ENCODE measurements at regions not wholly inside any gene's neighbourhood (a gene's known extent, or its start where the extent isn't known, plus 50 kb on each side); places are given as distances from the start of the nearest gene placed in this dataset.

- no peak overlapping the region for H3K27ac ChIP-seq (ENCODE audit: low read depth in 1 of 2, low read length in 2 of 2)
- no peaks in the 10 kb centered on the region for H3K27me3 ChIP-seq (ENCODE audit: control insufficient read depth in 2 of 2, insufficient read depth in 2 of 2, low read length in 2 of 2)
- peaks cover 0 to 7% of the 10 kb centered on the region in 2 donors for H3K4me1 ChIP-seq (ENCODE audit: control insufficient read depth in 1 of 2, insufficient read depth in 2 of 2, low read length in 2 of 2)
- TF ChIP-seq CTCF (IDR thresholded peaks at IDR 0.05), result no peak
- H3K36me3 ChIP-seq (replicated peaks in 1 of 2; ENCODE audit: control insufficient read depth in 1 of 2, insufficient read depth in 2 of 2, low read length in 2 of 2), result no peaks in the 10 kb centered on the region
- peaks cover 0 to 9% (median 3%) of the 10 kb centered on the region in 7 donors for H3K9me3 Mint-ChIP-seq
- H3K79me2 ChIP-seq (ENCODE audit: insufficient read depth, low read length), result no peaks in the 10 kb centered on the region
- no peaks in the 10 kb centered on the region for H4K20me1 ChIP-seq (ENCODE audit: insufficient read depth, low read length)
- no peak overlapping the region for H3K27ac Mint-ChIP-seq
- H3K4me2 ChIP-seq (replicated peaks; ENCODE audit: extremely low read depth, low read length, poor library complexity, severe bottlenecking), result no peak overlapping the region
- no CpG with 5 or more reads among the region's 3 CpGs for WGBS (ENCODE audit: insufficient coverage)
- DNase-seq, result no peak
- intact Hi-C loops (cut with micrococcal nuclease), result no loop called here
- no peak overlapping the region for H3K4me3 ChIP-seq (replicated peaks in 1 of 3; ENCODE audit: low read depth in 2 of 3, low read length in 3 of 3)
- H3K4me1 Mint-ChIP-seq, result peaks cover 8% of the 10 kb centered on the region
- no peak overlapping the region for H3K4me3 Mint-ChIP-seq
- no peak overlapping the region for H2AFZ ChIP-seq (ENCODE audit: insufficient read depth, low read depth, low read length, poor library complexity, severe bottlenecking)
- no peaks in the 10 kb centered on the region for H3K9me3 ChIP-seq (replicated peaks in 1 of 2; ENCODE audit: control insufficient read depth in 1 of 2, insufficient read depth in 1 of 2, low read length in 2 of 2)
- no peaks in the 10 kb centered on the region for H3K36me3 Mint-ChIP-seq
- H3K9ac ChIP-seq (ENCODE audit: insufficient read depth, low read length, poor library complexity, severe bottlenecking), result no peak overlapping the region
- H3K27me3 Mint-ChIP-seq (ENCODE audit: low read depth in 3 of 3), result peaks cover 0 to 4% (median 1%) of the 10 kb centered on the region in 3 donors
These were observed 156.1 kb downstream of the PMP22 start for GRCh38 chr17:15108992-15109391.

GRCh38 chr17:15106540-15106939 is 158.6 kb downstream of the PMP22 start:
- Mint-ChIP-seq H3K36me3 (no peaks in the 10 kb centered on the region), H3K4me3 (no peak overlapping the region), H3K27me3 (ENCODE audit: low read depth in 3 of 3) (peaks cover 0 to 4% (median 1%) of the 10 kb centered on the region in 3 donors), H3K9me3 (peaks cover 0 to 6% (median 2%) of the 10 kb centered on the region in 7 donors), H3K27ac (no peak overlapping the region), H3K4me1 (peaks cover 8% of the 10 kb centered on the region)
- Histone ChIP-seq H2AFZ (ENCODE audit: insufficient read depth, low read depth, low read length, poor library complexity, severe bottlenecking) (no peak overlapping the region), H3K4me1 (ENCODE audit: control insufficient read depth in 1 of 2, insufficient read depth in 2 of 2, low read length in 2 of 2) (peaks cover 0 to 7% of the 10 kb centered on the region in 2 donors), H3K4me3 (replicated peaks in 1 of 3; ENCODE audit: low read depth in 2 of 3, low read length in 3 of 3) (no peak overlapping the region), H4K20me1 (ENCODE audit: insufficient read depth, low read length) (no peaks in the 10 kb centered on the region), H3K27ac (ENCODE audit: low read depth in 1 of 2, low read length in 2 of 2) (no peak overlapping the region), H3K9ac (ENCODE audit: insufficient read depth, low read length, poor library complexity, severe bottlenecking) (no peak overlapping the region), H3K4me2 (replicated peaks; ENCODE audit: extremely low read depth, low read length, poor library complexity, severe bottlenecking) (no peak overlapping the region), H3K27me3 (ENCODE audit: control insufficient read depth in 2 of 2, insufficient read depth in 2 of 2, low read length in 2 of 2) (no peaks in the 10 kb centered on the region), H3K36me3 (replicated peaks in 1 of 2; ENCODE audit: control insufficient read depth in 1 of 2, insufficient read depth in 2 of 2, low read length in 2 of 2) (no peaks in the 10 kb centered on the region), H3K79me2 (ENCODE audit: insufficient read depth, low read length) (no peaks in the 10 kb centered on the region), H3K9me3 (replicated peaks in 1 of 2; ENCODE audit: control insufficient read depth in 1 of 2, insufficient read depth in 1 of 2, low read length in 2 of 2) (no peaks in the 10 kb centered on the region)
- TF ChIP-seq CTCF (IDR thresholded peaks at IDR 0.05), result no peak
- intact Hi-C loops (cut with micrococcal nuclease), result no loop called here
- DNase-seq, result no peak
- WGBS (ENCODE audit: insufficient coverage), result no CpG with 5 or more reads among the region's 3 CpGs
